HG02678 (cell line): ENCODE measurements at regions not wholly inside any gene's neighbourhood (a gene's known extent, or its start where the extent isn't known, plus 50 kb on each side); places are given as distances from the start of the nearest gene placed in this dataset.

Source experiments
- ATAC-seq: cut with Tn5 transposase; IDR thresholded peaks from one replicate; pipeline ENCODE4 v1.9.1; 2021; ENCODE audit warnings: mild to moderate bottlenecking, moderate library complexity; ENCODE audit not compliant: unreplicated experiment

GRCh38 chr14:71201840-71202239 is 294.6 kb downstream of the PCNX1 start:
- ATAC-seq, result no peak

GRCh38 chr14:71202881-71203280 is 295.6 kb downstream of the PCNX1 start:
- ATAC-seq, result no peak

GRCh38 chr14:71203306-71203705 is 296.0 kb downstream of the PCNX1 start:
- ATAC-seq, result no peak

- ATAC-seq, result no peak
These were observed 297.0 kb downstream of the PCNX1 start for GRCh38 chr14:71204231-71204630.

- no peak for ATAC-seq
These were observed 297.5 kb downstream of the PCNX1 start for GRCh38 chr14:71204768-71205167.

- no peak for ATAC-seq
These were observed 298.9 kb downstream of the PCNX1 start for GRCh38 chr14:71206123-71206522.

- no peak for ATAC-seq
These were observed 299.6 kb downstream of the PCNX1 start for GRCh38 chr14:71206766-71207371.

GRCh38 chr14:71208702-71209357 is 301.6 kb downstream of the PCNX1 start:
- ATAC-seq, result no peak

- no peak for ATAC-seq
These were observed 302.6 kb downstream of the PCNX1 start for GRCh38 chr14:71209888-71210287.

GRCh38 chr14:71212093-71212492 is 304.8 kb downstream of the PCNX1 start:
- no peak for ATAC-seq

- ATAC-seq, result no peak
These were observed 305.4 kb downstream of the PCNX1 start for GRCh38 chr14:71212683-71213107.

- no peak for ATAC-seq
These were observed 307.0 kb downstream of the PCNX1 start for GRCh38 chr14:71214241-71214640.

- no peak for ATAC-seq
These were observed 313.2 kb downstream of the PCNX1 start for GRCh38 chr14:71220462-71220861.

GRCh38 chr14:71221119-71221518 is 313.9 kb downstream of the PCNX1 start:
- no peak for ATAC-seq

GRCh38 chr14:71225113-71225512 is 317.9 kb downstream of the PCNX1 start:
- ATAC-seq, result no peak

GRCh38 chr14:71228711-71229110 is 321.5 kb downstream of the PCNX1 start:
- ATAC-seq, result no peak

GRCh38 chr14:71229875-71230274 is 322.6 kb downstream of the PCNX1 start:
- no peak for ATAC-seq

GRCh38 chr14:71230897-71231296 is 323.6 kb downstream of the PCNX1 start:
- no peak for ATAC-seq

GRCh38 chr14:71231521-71232393 is 324.5 kb downstream of the PCNX1 start:
- ATAC-seq, result peak; percentile 63

GRCh38 chr14:71232506-71232905 is 325.2 kb downstream of the PCNX1 start:
- ATAC-seq, result no peak

GRCh38 chr14:71235875-71236274 is 328.6 kb downstream of the PCNX1 start:
- ATAC-seq, result no peak

- no peak for ATAC-seq
These were observed 329.2 kb downstream of the PCNX1 start for GRCh38 chr14:71236487-71236886.
